ENCODE measurements at regions not wholly inside any gene's neighbourhood (a gene's known extent, or its start where the extent isn't known, plus 50 kb on each side); places are given as distances from the start of the nearest gene placed in this dataset.

GRCh38 chr10:133031541-133032125 lies 56.1 kb upstream of the ADGRA1 start:
- no peak for TF ChIP-seq EZH2 (IDR thresholded peaks at IDR 0.05; ENCODE audit: insufficient read depth, low read length)
- TF ChIP-seq CTCF (IDR thresholded peaks at IDR 0.05; ENCODE audit: insufficient read depth, low read depth, low read length), result no peak
- Histone ChIP-seq H3K4me1 (ENCODE audit: insufficient read depth, low read length) (no peaks in the 10 kb centered on the region), H2AFZ (ENCODE audit: low read depth, low read length) (no peak overlapping the region), H3K79me2 (ENCODE audit: insufficient read depth, low read length) (no peaks in the 10 kb centered on the region), H3K9me3 (ENCODE audit: insufficient read depth, low read depth, low read length) (no peaks in the 10 kb centered on the region), H4K20me1 (ENCODE audit: insufficient read depth, low read length) (no peaks in the 10 kb centered on the region), H3K27ac (ENCODE audit: low read depth, low read length) (no peak overlapping the region), H3K27me3 (ENCODE audit: insufficient read depth, low read length) (peaks cover 2% of the 10 kb centered on the region), H3K9ac (ENCODE audit: low read length) (no peak overlapping the region), H3K36me3 (ENCODE audit: insufficient read depth, low read length) (no peaks in the 10 kb centered on the region), H3K4me3 (ENCODE audit: insufficient read depth, low read depth, low read length) (no peak overlapping the region), H3K4me2 (ENCODE audit: low read length) (no peak overlapping the region)
- Mint-ChIP-seq H3K36me3 (ENCODE audit: low read depth, unreplicated experiment) (no peaks in the 10 kb centered on the region), H3K9me3 (ENCODE audit: unreplicated experiment) (peaks cover 2% of the 10 kb centered on the region), H3K27ac (ENCODE audit: unreplicated experiment) (peak overlapping the region; percentile 41), H3K4me1 (ENCODE audit: low read depth, unreplicated experiment) (no peaks in the 10 kb centered on the region), H3K4me3 (ENCODE audit: unreplicated experiment) (no peak overlapping the region), H3K27me3 (ENCODE audit: low read depth, unreplicated experiment) (peaks cover 63% of the 10 kb centered on the region)
- DNase-seq (ENCODE audit: low read depth) (no peak), FAIRE-seq (no peak)

GRCh38 chr10:133030781-133031180 lies 56.9 kb upstream of the ADGRA1 start:
- H3K4me3 Mint-ChIP-seq (ENCODE audit: unreplicated experiment), result no peak overlapping the region
- no peaks in the 10 kb centered on the region for H3K79me2 ChIP-seq (ENCODE audit: insufficient read depth, low read length)
- no peak for FAIRE-seq
- peaks cover 2% of the 10 kb centered on the region for H3K27me3 ChIP-seq (ENCODE audit: insufficient read depth, low read length)
- H4K20me1 ChIP-seq (ENCODE audit: insufficient read depth, low read length), result no peaks in the 10 kb centered on the region
- no peak overlapping the region for H3K9ac ChIP-seq (ENCODE audit: low read length)
- no peaks in the 10 kb centered on the region for H3K4me1 ChIP-seq (ENCODE audit: insufficient read depth, low read length)
- TF ChIP-seq EZH2 (IDR thresholded peaks at IDR 0.05; ENCODE audit: insufficient read depth, low read length) (no peak), CTCF (IDR thresholded peaks at IDR 0.05; ENCODE audit: insufficient read depth, low read depth, low read length) (no peak)
- H3K9me3 Mint-ChIP-seq (ENCODE audit: unreplicated experiment), result peaks cover 2% of the 10 kb centered on the region
- H3K9me3 ChIP-seq (ENCODE audit: insufficient read depth, low read depth, low read length), result no peaks in the 10 kb centered on the region
- no peak overlapping the region for H3K27ac Mint-ChIP-seq (ENCODE audit: unreplicated experiment)
- no peaks in the 10 kb centered on the region for H3K4me1 Mint-ChIP-seq (ENCODE audit: low read depth, unreplicated experiment)
- no peak for DNase-seq (ENCODE audit: low read depth)
- H3K36me3 Mint-ChIP-seq (ENCODE audit: low read depth, unreplicated experiment), result no peaks in the 10 kb centered on the region
- H3K4me3 ChIP-seq (ENCODE audit: insufficient read depth, low read depth, low read length), result no peak overlapping the region
- H2AFZ ChIP-seq (ENCODE audit: low read depth, low read length), result no peak overlapping the region
- H3K27me3 Mint-ChIP-seq (ENCODE audit: low read depth, unreplicated experiment), result peaks cover 71% of the 10 kb centered on the region
- no peak overlapping the region for H3K27ac ChIP-seq (ENCODE audit: low read depth, low read length)
- no peaks in the 10 kb centered on the region for H3K36me3 ChIP-seq (ENCODE audit: insufficient read depth, low read length)
- H3K4me2 ChIP-seq (ENCODE audit: low read length), result no peak overlapping the region

- no peak overlapping the region for H3K27ac Mint-ChIP-seq (ENCODE audit: unreplicated experiment)
- no peak overlapping the region for H3K4me2 ChIP-seq (ENCODE audit: low read length)
- H3K9me3 Mint-ChIP-seq (ENCODE audit: unreplicated experiment), result peaks cover 2% of the 10 kb centered on the region
- no peak for TF ChIP-seq EZH2 (IDR thresholded peaks at IDR 0.05; ENCODE audit: insufficient read depth, low read length)
- no peak for TF ChIP-seq CTCF (IDR thresholded peaks at IDR 0.05; ENCODE audit: insufficient read depth, low read depth, low read length)
- H3K9ac ChIP-seq (ENCODE audit: low read length), result no peak overlapping the region
- H3K36me3 ChIP-seq (ENCODE audit: insufficient read depth, low read length), result no peaks in the 10 kb centered on the region
- H2AFZ ChIP-seq (ENCODE audit: low read depth, low read length), result no peak overlapping the region
- FAIRE-seq (no peak), DNase-seq (ENCODE audit: low read depth) (no peak)
- H3K27me3 ChIP-seq (ENCODE audit: insufficient read depth, low read length), result peaks cover 2% of the 10 kb centered on the region
- no peaks in the 10 kb centered on the region for H3K4me1 Mint-ChIP-seq (ENCODE audit: low read depth, unreplicated experiment)
- H3K4me1 ChIP-seq (ENCODE audit: insufficient read depth, low read length), result no peaks in the 10 kb centered on the region
- no peak overlapping the region for H3K27ac ChIP-seq (ENCODE audit: low read depth, low read length)
- H3K4me3 Mint-ChIP-seq (ENCODE audit: unreplicated experiment), result no peak overlapping the region
- H3K4me3 ChIP-seq (ENCODE audit: insufficient read depth, low read depth, low read length), result no peak overlapping the region
- H3K9me3 ChIP-seq (ENCODE audit: insufficient read depth, low read depth, low read length), result no peaks in the 10 kb centered on the region
- no peaks in the 10 kb centered on the region for H4K20me1 ChIP-seq (ENCODE audit: insufficient read depth, low read length)
- no peaks in the 10 kb centered on the region for H3K36me3 Mint-ChIP-seq (ENCODE audit: low read depth, unreplicated experiment)
- H3K27me3 Mint-ChIP-seq (ENCODE audit: low read depth, unreplicated experiment), result peaks cover 71% of the 10 kb centered on the region
- no peaks in the 10 kb centered on the region for H3K79me2 ChIP-seq (ENCODE audit: insufficient read depth, low read length)
Measured at GRCh38 chr10:133030126-133030525, 57.6 kb upstream of the ADGRA1 start.

Measured in astrocyte (in vitro differentiated cells and primary cell).